ENCODE measurements at regions not wholly inside any gene's neighbourhood (a gene's known extent, or its start where the extent isn't known, plus 50 kb on each side); places are given as distances from the start of the nearest gene placed in this dataset.
"Not testable (repeated sequence)": the region's sequence is repeated elsewhere in the genome, so short reads cannot be mapped to it uniquely, and the experiment has no call there.

- no peak for DNase-seq
These were observed 52.6 kb upstream of the SP8 start for GRCh38 chr7:20839196-20839735.

GRCh38 chr7:20839987-20840386 is 53.3 kb upstream of the SP8 start:
- no peak for DNase-seq

DNA sequence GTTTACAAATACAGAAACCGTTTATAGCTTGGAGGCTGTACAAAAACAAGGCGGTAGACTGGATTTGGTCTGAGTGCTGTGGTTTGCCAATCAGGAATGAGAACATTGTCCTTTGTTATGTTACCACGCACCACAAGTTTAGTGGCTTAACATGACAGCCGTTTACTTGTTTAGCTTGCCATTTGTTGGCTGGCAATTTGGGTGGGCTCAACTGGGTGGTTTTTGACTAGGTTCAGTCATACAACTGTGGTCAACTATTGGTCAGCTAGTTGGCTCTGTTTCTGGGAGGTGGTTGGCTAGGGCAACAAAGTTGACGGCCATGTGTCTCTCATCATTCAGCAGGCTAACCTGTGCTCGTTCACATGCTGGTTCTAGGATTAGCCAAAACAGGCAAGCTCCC is 60.1 kb upstream of the SP8 start:
- no peak for DNase-seq

DNA sequence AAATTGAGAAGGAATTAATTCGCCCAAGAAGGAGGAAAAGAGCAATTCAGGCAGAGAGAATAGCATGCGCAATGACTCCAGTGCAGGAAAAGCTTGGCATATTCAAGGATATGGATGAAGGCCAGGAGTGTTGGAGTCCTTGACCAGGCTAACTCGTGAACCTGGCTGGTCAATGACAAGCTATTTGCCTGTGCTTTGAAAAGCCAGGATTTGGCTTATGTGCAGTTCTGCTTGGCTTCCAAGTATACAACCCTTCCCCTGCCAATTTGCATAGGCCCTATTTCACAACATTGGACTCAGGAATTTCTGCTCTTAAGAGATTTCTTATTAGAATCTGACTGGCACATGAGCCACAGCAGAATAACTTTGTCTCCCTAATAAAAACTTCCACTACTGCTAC is 72.3 kb upstream of the SP8 start:
- no peak for DNase-seq

DNA sequence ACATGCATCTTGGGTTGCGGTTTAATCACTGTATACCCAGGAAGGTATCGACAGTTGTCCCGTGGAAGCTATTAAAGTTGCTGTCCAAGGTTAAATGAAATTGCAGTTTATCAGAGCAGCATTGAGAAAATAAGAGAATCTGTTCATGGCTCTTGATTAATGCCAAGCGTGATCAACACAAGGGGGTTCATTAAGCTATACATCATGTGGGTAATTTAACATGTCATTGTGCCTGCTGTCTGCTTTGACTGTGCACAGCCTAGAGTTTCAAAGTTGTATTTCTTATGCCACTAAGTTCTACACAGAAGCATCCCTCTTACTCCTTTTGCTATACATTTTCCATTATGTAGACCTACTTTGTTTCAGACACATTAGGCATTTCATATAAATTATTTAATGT is 74.8 kb upstream of the SP8 start:
- no peak for DNase-seq

DNA sequence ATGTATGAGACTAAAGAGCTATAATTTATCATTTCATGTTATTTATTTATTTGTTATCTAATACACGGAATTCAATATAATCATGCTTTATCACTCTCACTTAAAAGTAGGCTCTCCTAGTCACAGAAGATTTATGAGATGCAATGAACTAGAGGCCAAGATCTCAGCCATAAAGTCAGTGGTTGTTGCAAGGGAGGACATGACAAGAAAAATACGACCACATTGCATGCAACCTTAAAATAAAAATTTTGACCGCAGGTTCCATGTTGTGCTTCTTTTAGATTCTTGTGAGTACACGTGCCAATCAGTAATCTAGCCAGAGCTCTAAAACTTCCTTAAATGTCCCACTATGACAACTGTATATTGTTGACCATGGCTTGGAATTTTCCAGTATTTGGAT is 75.9 kb upstream of the SP8 start:
- DNase-seq, result no peak

- DNase-seq, result no peak
These were observed 77.5 kb upstream of the SP8 start for GRCh38 chr7:20864221-20864620.

DNA sequence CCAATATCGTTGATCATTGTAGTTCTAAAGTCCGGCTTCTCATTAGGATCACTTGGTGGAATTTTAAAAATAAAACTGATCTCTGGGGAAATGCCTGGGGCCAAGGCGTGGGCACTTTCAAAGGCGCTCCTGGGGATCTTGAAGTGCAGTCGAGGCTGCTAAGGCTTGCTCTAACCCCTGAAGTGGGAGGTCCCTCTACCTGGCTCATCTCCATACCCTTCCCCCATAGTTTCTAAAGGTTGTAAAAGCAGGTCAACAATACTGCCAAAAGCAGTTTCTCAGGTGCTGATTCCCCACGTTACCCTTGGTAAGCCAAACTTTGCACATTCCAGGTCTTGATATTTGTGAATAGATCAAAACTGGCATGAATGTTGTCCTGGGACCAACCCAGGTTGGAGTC is 79.0 kb upstream of the SP8 start:
- no peak for DNase-seq

- DNase-seq, result no peak
These were observed 84.3 kb upstream of the SP8 start for GRCh38 chr7:20870977-20871376.

GRCh38 chr7:20892776-20893175 is 106.1 kb upstream of the SP8 start:
- no peak for DNase-seq

DNA sequence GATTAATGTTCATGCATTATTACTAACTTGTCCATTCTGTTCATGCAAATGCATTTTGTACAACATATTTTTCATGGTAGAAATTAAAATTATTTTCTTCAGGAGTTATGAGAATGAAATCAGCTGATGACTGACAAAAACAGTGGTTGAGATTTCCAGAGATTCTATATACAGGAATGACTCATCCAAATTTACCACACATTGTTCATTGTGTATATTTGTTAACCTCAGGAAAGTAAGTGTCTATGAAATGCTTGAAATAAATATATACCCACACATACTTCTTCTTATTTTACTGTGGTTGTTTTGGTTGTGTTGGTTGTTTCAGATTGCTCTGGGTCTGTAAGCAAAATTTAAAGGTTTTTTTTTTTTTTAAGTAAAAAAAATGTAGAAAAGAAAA is 108.1 kb upstream of the SP8 start:
- no peak for DNase-seq

DNA sequence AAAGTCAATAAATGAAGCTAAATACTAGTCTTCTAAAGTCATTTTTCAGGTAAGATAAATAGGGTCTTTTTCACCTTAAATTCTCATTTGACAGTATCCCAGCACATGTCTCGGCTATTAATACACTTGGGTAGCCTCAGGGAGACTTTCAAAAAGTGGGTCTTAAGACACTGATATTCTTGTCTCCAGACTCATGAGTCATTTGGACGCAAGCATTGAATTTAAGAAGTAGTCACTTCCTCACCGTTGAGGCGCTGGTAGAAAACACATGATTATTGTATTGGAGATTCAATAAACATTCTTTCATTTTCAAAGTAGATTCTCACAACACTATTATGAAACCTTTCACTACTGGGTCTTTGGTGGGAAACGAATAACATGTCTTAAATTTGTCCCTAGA is 108.9 kb upstream of the SP8 start:
- DNase-seq, result no peak

- no peak for DNase-seq
These were observed 110.3 kb upstream of the SP8 start for GRCh38 chr7:20896996-20897395.

GRCh38 chr7:20906801-20907453 is 120.2 kb upstream of the SP8 start:
- no peak for DNase-seq

GRCh38 chr7:20911081-20911480 is 124.4 kb upstream of the SP8 start:
- no peak for DNase-seq

GRCh38 chr7:20913853-20914252 is 127.2 kb upstream of the SP8 start:
- no peak for DNase-seq

GRCh38 chr7:20916311-20916710 is 129.6 kb upstream of the SP8 start:
- DNase-seq, result no peak

DNA sequence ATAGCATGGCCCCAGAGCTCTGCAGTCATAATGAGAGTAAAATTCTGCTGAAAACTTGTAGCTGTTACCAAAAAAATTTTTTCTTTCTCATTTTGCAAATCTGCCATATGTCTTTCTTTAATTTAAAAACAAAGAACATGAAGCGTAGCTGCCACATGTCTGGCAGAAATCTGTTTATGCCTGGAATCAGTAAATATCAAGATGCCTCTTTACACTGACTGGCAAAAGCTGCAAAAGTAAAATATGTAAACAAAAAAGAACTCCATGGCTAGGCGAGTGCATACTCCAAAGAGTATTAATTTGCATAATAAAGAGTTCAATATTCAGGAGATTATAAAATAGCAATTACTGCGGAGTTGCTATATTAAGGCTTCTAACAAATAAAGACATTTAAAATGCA is 130.9 kb upstream of the SP8 start:
- DNase-seq, result no peak

- DNase-seq, result no peak
These were observed 131.5 kb upstream of the SP8 start for GRCh38 chr7:20918156-20918555.

GRCh38 chr7:20927178-20927577 is 140.5 kb upstream of the SP8 start:
- DNase-seq, result not testable (repeated sequence)

DNA sequence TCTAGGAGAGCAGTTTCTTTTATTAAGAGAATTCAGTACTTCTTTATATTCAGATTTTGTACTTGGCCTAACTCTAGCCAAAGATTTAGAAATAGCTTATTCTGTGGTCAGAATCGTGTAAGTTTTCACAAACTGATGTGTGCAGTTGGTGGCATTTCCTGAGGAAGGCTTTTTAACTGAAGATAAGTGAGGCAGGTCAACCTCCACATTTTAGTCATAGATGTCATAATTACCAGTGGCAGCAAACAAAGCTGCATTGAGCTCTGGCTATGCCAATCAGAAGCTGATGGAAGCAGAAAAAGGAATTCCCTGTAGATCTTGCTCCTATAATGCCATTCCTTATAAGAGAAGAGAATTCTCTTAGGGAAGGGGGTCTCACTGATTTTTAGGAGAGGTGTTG is 141.3 kb upstream of the SP8 start:
- no peak for DNase-seq

DNA sequence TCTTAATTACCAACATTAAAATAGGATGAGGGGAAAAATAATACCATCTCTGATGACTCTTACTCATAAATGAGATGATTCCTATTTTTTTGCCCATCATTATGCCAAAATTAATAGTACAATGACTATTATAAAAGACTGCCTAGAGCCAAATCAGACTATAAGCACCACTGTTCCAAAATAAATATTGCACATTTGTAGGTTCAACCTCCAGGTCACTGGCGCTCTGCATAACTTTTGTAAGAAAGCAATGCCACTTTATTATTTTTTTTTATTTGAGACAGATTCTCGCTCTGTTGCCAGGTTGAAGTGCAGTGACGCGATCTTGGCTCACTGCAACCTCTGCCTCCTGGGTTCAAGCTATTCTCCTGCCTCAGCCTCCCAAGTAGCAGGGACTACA is 142.5 kb upstream of the SP8 start:
- DNase-seq, result no peak

- no peak for DNase-seq
These were observed 145.1 kb upstream of the SP8 start for GRCh38 chr7:20931739-20932138.

- no peak for DNase-seq
These were observed 146.3 kb upstream of the SP8 start for GRCh38 chr7:20932785-20933527.

GRCh38 chr7:20945451-20945850 is 158.8 kb upstream of the SP8 start:
- no peak for DNase-seq
